T-cell (primary cell): ENCODE measurements at regions not wholly inside any gene's neighbourhood (a gene's known extent, or its start where the extent isn't known, plus 50 kb on each side); places are given as distances from the start of the nearest gene placed in this dataset.

ENCODE experiments used
- ATAC-seq, 4 experiments: fragments of 200-7000 bp in 3 of 4; fragments of 150-1000 bp in 1 of 4; cut with Tn5 transposase; replicated peaks in 1 of 4; 1 replicate in 3 of 4; 2 replicates in 1 of 4; pipeline ENCODE4 v1.10.0; 2021; ENCODE audit warnings: moderate library complexity in 3 of 4, mild to moderate bottlenecking in 2 of 4, moderate number of reproducible peaks in 1 of 4
- CTCF ChIA-PET, 2 donors: fragments of 300-600 bp; sonication (Branson Sonifier 250); formaldehyde crosslinking; loops; one replicate each; lab custom pipeline; 2022; ENCODE audit warnings: antibody characterized with exemption in 2 of 2; lab: Charles Lee
- POLR2A ChIA-PET, 2 donors: fragments of 300-600 bp; sonication (Branson Sonifier 250); formaldehyde crosslinking; loops; one replicate each; lab custom pipeline; 2022; ENCODE audit warnings: antibody characterized with exemption in 2 of 2; lab: Charles Lee
- DNase-seq, 35 experiments: peaks; one replicate each; pipeline versions ENCODE4 v3.0.0 to v3.0.0-alpha.2; 2013 to 2023
- H3K27ac ChIP-seq: one replicate; pipeline ENCODE4 v1.5.1; 2013; ENCODE audit warnings: low read length
- H3K27me3 ChIP-seq, 2 experiments: replicated peaks in 1 of 2; 1 replicate in 1 of 2; 2 replicates in 1 of 2; pipeline versions ENCODE4 v1.6.1 to v1.7.0; 2013; ENCODE audit warnings: low read length in 1 of 2, mixed read lengths in 1 of 2; ENCODE audit not compliant: control insufficient read depth in 2 of 2, insufficient read depth in 2 of 2; ENCODE audit errors: extremely low read depth in 1 of 2
- H3K36me3 ChIP-seq, 2 donors: 1 replicate in 1 of 2; 2 replicates in 1 of 2; pipeline versions ENCODE4 v1.6.1 to v1.7.0; 2013; ENCODE audit warnings: low read length in 1 of 2; ENCODE audit not compliant: control insufficient read depth in 2 of 2, insufficient read depth in 1 of 2; ENCODE audit errors: extremely low read depth in 1 of 2
- H3K4me1 ChIP-seq, 2 experiments: 1 replicate in 1 of 2; 2 replicates in 1 of 2; pipeline versions ENCODE4 v1.6.1 to v1.7.0; 2013; ENCODE audit warnings: low read length in 2 of 2, mixed read lengths in 1 of 2; ENCODE audit not compliant: insufficient read depth in 2 of 2, control insufficient read depth in 1 of 2; ENCODE audit errors: extremely low read depth in 1 of 2
- H3K4me3 ChIP-seq, 2 donors: 1 replicate in 1 of 2; 2 replicates in 1 of 2; pipeline versions ENCODE4 v1.5.1 to v1.7.0; 2013; ENCODE audit warnings: mild to moderate bottlenecking in 2 of 2, low read length in 1 of 2, moderate library complexity in 1 of 2; ENCODE audit not compliant: control insufficient read depth in 1 of 2; ENCODE audit errors: extremely low read depth in 1 of 2
- H3K9me3 ChIP-seq: 2 replicates; pipeline ENCODE4 v1.7.0; 2013
- H3K27ac Mint-ChIP-seq, 2 donors: one replicate each; pipeline ENCODE4 v1.8.0; 2020 to 2021; ENCODE audit warnings: mild to moderate bottlenecking in 2 of 2, mixed read lengths in 2 of 2
- H3K27me3 Mint-ChIP-seq, 2 donors: one replicate each; pipeline ENCODE4 v1.8.0; 2021 to 2022; ENCODE audit warnings: mixed read lengths in 2 of 2
- H3K36me3 Mint-ChIP-seq: one replicate; pipeline ENCODE4 v1.8.0; 2021; ENCODE audit warnings: mixed read lengths
- H3K4me1 Mint-ChIP-seq, 3 donors: one replicate each; pipeline ENCODE4 v1.8.0; 2020 to 2022; ENCODE audit warnings: mixed read lengths in 3 of 3, mild to moderate bottlenecking in 1 of 3
- H3K4me3 Mint-ChIP-seq, 3 donors: one replicate each; pipeline ENCODE4 v1.8.0; 2020 to 2022; ENCODE audit warnings: mild to moderate bottlenecking in 3 of 3, mixed read lengths in 3 of 3, moderate library complexity in 3 of 3
- H3K9me3 Mint-ChIP-seq, 3 donors: one replicate each; pipeline ENCODE4 v1.8.0; 2020 to 2022; ENCODE audit warnings: mixed read lengths in 3 of 3
- WGBS: methylation state at CpG from one replicate; pipeline ENCODE4 v1.1.5; 2013; ENCODE audit warnings: missing lambda C conversion rate; ENCODE audit not compliant: insufficient coverage; 5-methylcytosine and 5-hydroxymethylcytosine counted together

- no CpG with 5 or more reads among the region's 2 CpGs for WGBS
- H3K27me3 ChIP-seq: no peaks in the 10 kb centered on the region
- DNase-seq (no peak), ATAC-seq (no peak)
- H3K4me3 Mint-ChIP-seq: no peak overlapping the region
- H3K4me1 ChIP-seq: no peaks in the 10 kb centered on the region
- no peaks in the 10 kb centered on the region for H3K36me3 Mint-ChIP-seq
- ChIA-PET POLR2A (no interaction called here), CTCF (no interaction called here)
- peaks cover 5 to 8% (median 8%) of the 10 kb centered on the region in 3 donors for H3K9me3 Mint-ChIP-seq
- no peaks in the 10 kb centered on the region for H3K9me3 ChIP-seq
- H3K27ac ChIP-seq: no peak overlapping the region
- no peaks in the 10 kb centered on the region for H3K36me3 ChIP-seq
- no peaks in the 10 kb centered on the region for H3K4me1 Mint-ChIP-seq
- H3K4me3 ChIP-seq: no peak overlapping the region
- H3K27ac Mint-ChIP-seq: no peak overlapping the region
- no peaks in the 10 kb centered on the region for H3K27me3 Mint-ChIP-seq
Measured at GRCh38 chr13:65595916-65596315, 1634.2 kb downstream of the PCDH9 start.

DNA sequence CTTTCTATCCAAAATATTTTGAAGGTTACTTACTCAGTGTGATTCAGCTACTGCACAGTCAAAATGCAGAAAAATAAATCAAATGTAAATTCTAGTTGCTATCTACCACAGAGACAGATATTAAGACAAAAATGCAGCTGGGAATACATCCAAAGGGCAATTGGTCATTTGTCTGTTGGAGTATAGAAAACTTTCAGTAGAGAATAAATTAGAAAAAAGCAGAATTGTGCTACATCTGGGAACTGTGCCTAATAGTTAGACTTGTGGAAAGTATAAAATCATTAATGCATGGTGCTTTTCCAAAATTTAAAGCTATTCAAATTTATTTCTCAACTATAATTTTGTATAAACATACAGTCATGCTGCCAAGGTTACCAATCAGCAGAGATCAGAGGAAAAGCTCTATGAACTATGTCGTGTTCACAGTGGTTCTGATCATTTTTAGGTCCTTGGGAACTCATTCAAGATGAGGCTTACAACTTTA, 1635.8 kb downstream of the PCDH9 start:
- Histone ChIP-seq H3K36me3 (no peaks in the 10 kb centered on the region), H3K9me3 (no peaks in the 10 kb centered on the region), H3K4me1 (no peaks in the 10 kb centered on the region), H3K4me3 (no peak overlapping the region), H3K27ac (no peak overlapping the region), H3K27me3 (no peaks in the 10 kb centered on the region)
- Mint-ChIP-seq H3K27ac (no peak overlapping the region), H3K4me1 (no peaks in the 10 kb centered on the region), H3K27me3 (no peaks in the 10 kb centered on the region), H3K4me3 (no peak overlapping the region), H3K9me3 (peaks cover 10 to 18% (median 14%) of the 10 kb centered on the region in 3 donors), H3K36me3 (no peaks in the 10 kb centered on the region)
- no CpG with 5 or more reads among the region's 1 CpG for WGBS
- ATAC-seq: no peak
- no peak for DNase-seq
- CTCF ChIA-PET: no interaction called here
- POLR2A ChIA-PET: no interaction called here

DNA sequence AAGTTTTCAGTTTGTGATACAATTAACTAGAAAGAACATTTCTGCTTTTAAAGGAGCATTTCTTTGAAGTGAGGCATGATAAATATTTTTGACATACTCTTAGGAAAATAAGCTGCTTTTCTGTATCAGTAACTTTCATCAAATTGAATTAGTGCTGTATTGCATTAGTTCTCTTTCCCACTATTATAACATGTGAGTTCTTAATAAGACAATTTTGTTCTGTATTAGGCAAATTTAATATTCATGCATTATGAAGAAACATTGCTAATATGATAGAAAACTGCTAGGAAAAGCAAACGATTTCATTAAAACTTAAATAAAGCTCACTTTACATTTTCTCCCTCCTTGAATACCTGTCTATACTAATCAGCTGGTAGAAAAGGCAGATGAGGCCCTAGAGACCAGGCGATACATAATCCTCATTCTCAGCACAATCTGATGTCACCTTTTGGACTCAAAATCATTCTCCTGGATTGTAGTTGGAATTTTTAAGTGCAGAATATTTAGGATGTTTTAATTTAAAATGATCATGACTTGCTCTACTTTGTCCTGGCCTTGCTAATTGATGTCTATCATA, 1636.8 kb downstream of the PCDH9 start:
- H3K27me3 ChIP-seq: no peaks in the 10 kb centered on the region
- no peak overlapping the region for H3K27ac ChIP-seq
- H3K4me1 ChIP-seq: no peaks in the 10 kb centered on the region
- H3K36me3 ChIP-seq: no peaks in the 10 kb centered on the region
- H3K36me3 Mint-ChIP-seq: no peaks in the 10 kb centered on the region
- no peaks in the 10 kb centered on the region for H3K4me1 Mint-ChIP-seq
- no peaks in the 10 kb centered on the region for H3K9me3 ChIP-seq
- no peak overlapping the region for H3K27ac Mint-ChIP-seq
- POLR2A ChIA-PET: no interaction called here
- WGBS: no CpG with 5 or more reads among the region's 2 CpGs
- H3K4me3 Mint-ChIP-seq: no peak overlapping the region
- H3K9me3 Mint-ChIP-seq: peaks cover 14 to 16% (median 14%) of the 10 kb centered on the region in 3 donors
- no peak overlapping the region for H3K4me3 ChIP-seq
- CTCF ChIA-PET: no interaction called here
- H3K27me3 Mint-ChIP-seq: no peaks in the 10 kb centered on the region
- DNase-seq: no peak
- no peak for ATAC-seq

DNA sequence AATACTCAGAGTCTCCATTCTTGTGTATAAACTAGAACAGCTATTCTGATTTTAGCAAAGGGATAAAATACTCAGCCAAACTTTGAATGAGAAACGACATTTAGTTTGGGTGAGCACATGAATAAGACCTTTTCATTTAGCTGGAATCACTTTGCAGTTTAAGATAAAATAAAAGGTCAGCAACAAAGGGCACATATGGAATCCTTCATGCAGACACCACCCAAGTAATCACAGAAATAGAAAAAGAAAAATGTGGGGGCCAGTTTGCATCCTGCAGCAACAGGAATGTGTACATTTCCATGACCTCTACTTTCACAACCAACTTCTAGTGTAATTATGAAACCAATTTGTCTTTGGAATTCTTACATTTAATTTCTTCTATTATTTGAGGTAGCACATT, 1637.4 kb downstream of the PCDH9 start:
- POLR2A ChIA-PET: no interaction called here
- Histone ChIP-seq H3K27me3 (no peaks in the 10 kb centered on the region), H3K4me3 (no peak overlapping the region), H3K4me1 (no peaks in the 10 kb centered on the region), H3K27ac (no peak overlapping the region), H3K36me3 (no peaks in the 10 kb centered on the region), H3K9me3 (no peaks in the 10 kb centered on the region)
- Mint-ChIP-seq H3K4me1 (no peaks in the 10 kb centered on the region), H3K9me3 (peaks cover 12 to 23% (median 21%) of the 10 kb centered on the region in 3 donors), H3K27ac (no peak overlapping the region), H3K27me3 (no peaks in the 10 kb centered on the region), H3K36me3 (no peaks in the 10 kb centered on the region), H3K4me3 (no peak overlapping the region)
- CTCF ChIA-PET: no interaction called here
- ATAC-seq: no peak
- no peak for DNase-seq
- no CpG with 5 or more reads among the region's 1 CpG for WGBS

- H3K4me3 ChIP-seq: no peak overlapping the region
- 78% methylated on average over 10 of the region's 10 CpGs for WGBS
- H3K4me1 ChIP-seq: no peaks in the 10 kb centered on the region
- DNase-seq (no peak), ATAC-seq (no peak)
- no peaks in the 10 kb centered on the region for H3K27me3 ChIP-seq
- Mint-ChIP-seq H3K27ac (no peak overlapping the region), H3K9me3 (peaks cover 32 to 50% (median 40%) of the 10 kb centered on the region in 3 donors), H3K27me3 (no peaks in the 10 kb centered on the region), H3K4me1 (no peaks in the 10 kb centered on the region), H3K4me3 (no peak overlapping the region), H3K36me3 (no peaks in the 10 kb centered on the region)
- H3K27ac ChIP-seq: no peak overlapping the region
- no peaks in the 10 kb centered on the region for H3K36me3 ChIP-seq
- POLR2A ChIA-PET: no interaction called here
- CTCF ChIA-PET: no interaction called here
- no peaks in the 10 kb centered on the region for H3K9me3 ChIP-seq
Measured at GRCh38 chr13:65585346-65585745, 1644.8 kb downstream of the PCDH9 start.

DNA sequence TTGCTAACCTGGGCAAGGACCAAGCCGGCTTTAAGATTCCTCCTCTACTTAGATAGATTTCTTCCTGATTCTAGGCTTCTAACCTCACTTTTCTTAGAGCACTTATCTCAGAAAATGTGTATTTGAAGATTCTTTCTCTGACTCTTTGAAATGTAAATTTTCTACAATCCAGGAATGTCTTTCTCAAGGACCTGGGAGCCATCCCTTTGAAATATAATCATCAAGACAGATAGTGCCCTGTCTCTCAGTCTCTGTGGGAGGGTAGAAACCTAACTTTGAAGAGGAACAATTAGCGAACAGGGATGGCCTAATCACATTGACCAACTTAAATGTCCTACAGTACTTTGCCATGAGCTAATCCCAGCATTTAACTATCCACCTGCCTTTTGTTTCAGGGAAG, 1646.0 kb downstream of the PCDH9 start:
- Mint-ChIP-seq H3K4me1 (no peaks in the 10 kb centered on the region), H3K27me3 (no peaks in the 10 kb centered on the region), H3K4me3 (no peak overlapping the region), H3K9me3 (peaks cover 28 to 42% (median 30%) of the 10 kb centered on the region in 3 donors), H3K27ac (no peak overlapping the region), H3K36me3 (no peaks in the 10 kb centered on the region)
- H3K4me1 ChIP-seq: no peaks in the 10 kb centered on the region
- no peaks in the 10 kb centered on the region for H3K9me3 ChIP-seq
- no peaks in the 10 kb centered on the region for H3K36me3 ChIP-seq
- DNase-seq: no peak
- ChIA-PET POLR2A (no interaction called here), CTCF (no interaction called here)
- H3K27ac ChIP-seq: no peak overlapping the region
- ATAC-seq: no peak
- no CpG with 5 or more reads among the region's 2 CpGs for WGBS
- H3K4me3 ChIP-seq: no peak overlapping the region
- no peaks in the 10 kb centered on the region for H3K27me3 ChIP-seq

DNA sequence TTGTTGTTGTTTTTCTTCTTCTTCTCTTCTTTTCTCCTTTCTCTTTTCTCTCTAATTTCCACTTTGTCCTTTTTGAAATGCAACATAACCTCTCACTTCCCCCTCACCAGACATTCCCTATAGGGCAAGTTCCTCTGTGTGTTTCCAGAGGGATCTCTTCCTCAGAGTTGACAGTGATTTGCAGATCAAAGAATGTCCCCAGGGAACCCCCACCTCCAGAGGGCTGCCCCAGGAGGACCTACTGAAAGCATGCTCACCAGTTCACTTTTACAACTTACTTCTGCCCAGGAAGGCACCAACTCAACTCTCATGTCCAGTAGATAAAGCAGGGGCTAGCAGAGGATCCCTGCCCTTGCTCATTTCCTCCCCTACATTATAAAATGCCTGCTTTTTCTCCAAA, 1648.0 kb downstream of the PCDH9 start:
- Mint-ChIP-seq H3K4me3 (no peak overlapping the region), H3K27ac (no peak overlapping the region), H3K27me3 (no peaks in the 10 kb centered on the region), H3K36me3 (no peaks in the 10 kb centered on the region), H3K9me3 (peaks cover 16 to 29% (median 17%) of the 10 kb centered on the region in 3 donors), H3K4me1 (no peaks in the 10 kb centered on the region)
- H3K36me3 ChIP-seq: no peaks in the 10 kb centered on the region
- H3K27ac ChIP-seq: no peak overlapping the region
- H3K4me1 ChIP-seq: no peaks in the 10 kb centered on the region
- no peak for DNase-seq
- CTCF ChIA-PET: no interaction called here
- H3K27me3 ChIP-seq: no peaks in the 10 kb centered on the region
- ATAC-seq: no peak
- no peaks in the 10 kb centered on the region for H3K9me3 ChIP-seq
- POLR2A ChIA-PET: no interaction called here
- no peak overlapping the region for H3K4me3 ChIP-seq
